Neuronal stem cell (in vitro differentiated cells): ENCODE measurements at regions not wholly inside any gene's neighbourhood (a gene's known extent, or its start where the extent isn't known, plus 50 kb on each side); places are given as distances from the start of the nearest gene placed in this dataset.

Source experiments
- DNase-seq: peaks from one replicate; pipeline ENCODE4 v3.0.0-alpha.2; 2013; ENCODE audit warnings: low spot score
- H2AFZ ChIP-seq: one replicate; pipeline ENCODE4 v1.6.1; 2013; ENCODE audit warnings: mild to moderate bottlenecking, low read length, inconsistent platforms
- H2AK5ac ChIP-seq: 2 replicates; pipeline ENCODE4 v1.6.1; 2013; ENCODE audit warnings: low read depth, mild to moderate bottlenecking, inconsistent platforms, low read length, moderate library complexity, mixed read lengths
- H2BK120ac ChIP-seq: 2 replicates; pipeline ENCODE4 v1.6.1; 2013; ENCODE audit warnings: low read depth, mild to moderate bottlenecking, inconsistent platforms, low read length, moderate library complexity, mixed read lengths
- H2BK12ac ChIP-seq: one replicate; pipeline ENCODE4 v1.6.1; 2013; ENCODE audit warnings: low read length, inconsistent platforms
- H2BK15ac ChIP-seq: 2 replicates; pipeline ENCODE4 v1.6.1; 2013; ENCODE audit warnings: mild to moderate bottlenecking, low read length, inconsistent platforms, mixed read lengths
- H2BK5ac ChIP-seq: one replicate; pipeline ENCODE4 v1.6.1; 2013; ENCODE audit warnings: inconsistent platforms, mild to moderate bottlenecking, low read length, moderate library complexity
- H3K14ac ChIP-seq: one replicate; pipeline ENCODE4 v1.6.1; 2013; ENCODE audit warnings: low read length, inconsistent platforms
- H3K18ac ChIP-seq: 2 replicates; pipeline ENCODE4 v1.6.1; 2013; ENCODE audit warnings: low read length, inconsistent platforms
- H3K23ac ChIP-seq: 2 replicates; pipeline ENCODE4 v1.6.1; 2013; ENCODE audit warnings: low read depth, mild to moderate bottlenecking, mixed read lengths, low read length, inconsistent platforms; ENCODE audit not compliant: poor library complexity
- H3K27ac ChIP-seq: replicated peaks from 3 replicates; pipeline ENCODE4 v1.5.1; 2013; ENCODE audit warnings: low read length, inconsistent platforms
- H3K27me3 ChIP-seq, 3 experiments: 2 replicates each; pipeline ENCODE4 v1.6.1; 2013; ENCODE audit warnings: low read length in 3 of 3, mild to moderate bottlenecking in 2 of 3, inconsistent platforms in 1 of 3, low read depth in 1 of 3, mixed read lengths in 1 of 3, moderate library complexity in 1 of 3; ENCODE audit not compliant: control insufficient read depth in 3 of 3, insufficient read depth in 3 of 3
- H3K36me3 ChIP-seq, 2 donors: replicated peaks in 1 of 2; 2 replicates each; pipeline ENCODE4 v1.6.1; 2013; ENCODE audit warnings: low read length in 2 of 2; ENCODE audit not compliant: control insufficient read depth in 2 of 2, insufficient read depth in 2 of 2
- H3K4ac ChIP-seq: 2 replicates; pipeline ENCODE4 v1.6.1; 2013; ENCODE audit warnings: inconsistent platforms, mild to moderate bottlenecking, low read length, moderate library complexity
- H3K4me1 ChIP-seq, 2 donors: 1 replicate in 1 of 2; 2 replicates in 1 of 2; pipeline ENCODE4 v1.6.1; 2013; ENCODE audit warnings: low read length in 2 of 2, low read depth in 1 of 2; ENCODE audit not compliant: control insufficient read depth in 2 of 2, insufficient read depth in 1 of 2
- H3K4me2 ChIP-seq: one replicate; pipeline ENCODE4 v1.6.1; 2013; ENCODE audit warnings: mild to moderate bottlenecking, low read length, inconsistent platforms; ENCODE audit not compliant: insufficient read depth, poor library complexity, severe bottlenecking
- H3K4me3 ChIP-seq, 2 donors: 2 replicates each; pipeline ENCODE4 v1.5.1; 2013; ENCODE audit warnings: low read length in 2 of 2, mild to moderate bottlenecking in 2 of 2, inconsistent platforms in 1 of 2, moderate library complexity in 1 of 2
- H3K79me1 ChIP-seq: one replicate; pipeline ENCODE4 v1.6.1; 2013; ENCODE audit warnings: low read depth, mild to moderate bottlenecking, inconsistent platforms, low read length, moderate library complexity
- H3K9ac ChIP-seq: one replicate; pipeline ENCODE4 v1.6.1; 2013; ENCODE audit warnings: mild to moderate bottlenecking, low read depth, low read length, inconsistent platforms; ENCODE audit not compliant: poor library complexity
- H3K9me3 ChIP-seq, 2 donors: replicated peaks in 1 of 2; 2 replicates each; pipeline versions ENCODE3 to v1.6.1; 2013; ENCODE audit warnings: low read length in 2 of 2, mild to moderate bottlenecking in 2 of 2, inconsistent platforms in 1 of 2, low read depth in 1 of 2, mixed read lengths in 1 of 2, moderate library complexity in 1 of 2; ENCODE audit not compliant: control insufficient read depth in 2 of 2, insufficient read depth in 1 of 2
- H4K8ac ChIP-seq: one replicate; pipeline ENCODE4 v1.6.1; 2013; ENCODE audit warnings: low read depth, mild to moderate bottlenecking, inconsistent platforms, low read length, moderate library complexity
- H4K91ac ChIP-seq: one replicate; pipeline ENCODE4 v1.6.1; 2013; ENCODE audit warnings: low read length, low read depth, mild to moderate bottlenecking, inconsistent platforms; ENCODE audit not compliant: poor library complexity
- WGBS, 2 donors: extraction: QIAGEN DNeasy Blood & Tissue Kit; methylation state at CpG; one replicate each; pipeline ENCODE4 v1.1.7; 2013; ENCODE audit warnings: missing lambda C conversion rate in 2 of 2, mixed read lengths in 1 of 2; ENCODE audit not compliant: insufficient read length in 2 of 2, insufficient replicate concordance in 1 of 2; ENCODE audit errors: extremely low coverage in 2 of 2; 5-methylcytosine and 5-hydroxymethylcytosine counted together

DNA sequence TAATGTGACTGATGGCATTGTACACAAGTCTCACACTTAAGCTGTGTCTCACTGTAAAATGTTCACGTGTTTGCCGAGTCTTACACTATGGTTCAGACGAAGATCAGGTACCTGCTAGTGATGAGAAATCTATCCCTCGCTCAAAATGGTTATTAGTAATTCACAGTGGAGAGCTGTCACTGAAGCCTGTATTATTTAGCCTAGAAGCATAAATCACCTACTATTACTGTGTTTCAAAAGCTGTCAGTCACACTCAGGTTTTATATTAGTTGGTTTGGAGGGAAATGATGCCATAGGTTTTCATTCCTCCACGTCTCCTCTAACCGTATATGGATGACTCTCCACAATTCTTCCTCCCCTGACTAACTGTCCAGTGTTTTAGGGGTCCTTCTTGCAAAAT, 292.4 kb upstream of the ZEB2 start:
- no peak overlapping the region for H3K9ac ChIP-seq
- no peaks in the 10 kb centered on the region for H3K79me1 ChIP-seq
- no peak overlapping the region for H3K14ac ChIP-seq
- no peak overlapping the region for H2BK12ac ChIP-seq
- no peak overlapping the region for H2BK15ac ChIP-seq
- no peak overlapping the region for H3K4me2 ChIP-seq
- no peak overlapping the region for H2AFZ ChIP-seq
- no peak overlapping the region for H3K23ac ChIP-seq
- H3K4me1 ChIP-seq = peaks cover 0 to 10% of the 10 kb centered on the region in 2 donors
- no peak overlapping the region for H3K4me3 ChIP-seq
- H2BK120ac ChIP-seq = no peak overlapping the region
- no peaks in the 10 kb centered on the region for H3K9me3 ChIP-seq
- H3K36me3 ChIP-seq = no peaks in the 10 kb centered on the region
- H3K18ac ChIP-seq = no peak overlapping the region
- no peak overlapping the region for H2BK5ac ChIP-seq
- H2AK5ac ChIP-seq = no peak overlapping the region
- WGBS, 2 donors = no CpG with 5 or more reads among the region's 6 CpGs
- no peak overlapping the region for H3K27ac ChIP-seq
- no peak overlapping the region for H4K8ac ChIP-seq
- no peak overlapping the region for H4K91ac ChIP-seq
- no peak overlapping the region for H3K4ac ChIP-seq
- H3K27me3 ChIP-seq = no peaks in the 10 kb centered on the region
- DNase-seq = no peak

DNA sequence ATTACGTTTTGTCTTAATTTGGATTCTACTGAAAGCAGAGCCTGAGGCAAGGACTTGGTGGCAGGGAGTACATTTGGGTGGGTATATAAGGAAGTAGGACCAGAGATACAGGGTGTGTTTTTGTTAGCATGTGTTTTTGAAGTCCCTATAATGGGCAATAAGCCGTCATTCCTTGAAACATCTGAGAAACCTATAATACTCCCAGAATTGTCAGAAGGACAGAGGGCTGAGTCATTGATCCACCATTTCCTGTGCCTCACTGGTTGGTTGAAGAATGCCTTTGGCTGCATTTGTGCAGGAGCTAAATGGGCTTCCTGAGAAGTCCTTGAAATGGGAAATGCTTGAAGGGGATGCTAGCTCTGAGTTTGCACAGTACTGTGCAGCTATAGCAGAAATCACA, 281.8 kb upstream of the ZEB2 start:
- Histone ChIP-seq H3K14ac (no peak overlapping the region), H2BK12ac (no peak overlapping the region), H3K27ac (no peak overlapping the region), H3K79me1 (no peaks in the 10 kb centered on the region), H2AK5ac (no peak overlapping the region), H3K18ac (no peak overlapping the region), H3K4me1 (peaks cover 0 to 13% of the 10 kb centered on the region in 2 donors), H3K23ac (no peak overlapping the region), H2BK120ac (no peak overlapping the region), H2AFZ (peak overlapping the region; percentile 49), H3K27me3 (no peaks in the 10 kb centered on the region), H3K4me3 (no peak overlapping the region), H3K9ac (no peak overlapping the region), H2BK15ac (no peak overlapping the region), H2BK5ac (no peak overlapping the region), H3K4ac (no peak overlapping the region), H3K4me2 (no peak overlapping the region), H3K36me3 (no peaks in the 10 kb centered on the region), H4K91ac (no peak overlapping the region), H3K9me3 (no peaks in the 10 kb centered on the region), H4K8ac (no peak overlapping the region)
- WGBS, 2 donors = no CpG with 5 or more reads among the region's 2 CpGs
- DNase-seq = no peak

DNA sequence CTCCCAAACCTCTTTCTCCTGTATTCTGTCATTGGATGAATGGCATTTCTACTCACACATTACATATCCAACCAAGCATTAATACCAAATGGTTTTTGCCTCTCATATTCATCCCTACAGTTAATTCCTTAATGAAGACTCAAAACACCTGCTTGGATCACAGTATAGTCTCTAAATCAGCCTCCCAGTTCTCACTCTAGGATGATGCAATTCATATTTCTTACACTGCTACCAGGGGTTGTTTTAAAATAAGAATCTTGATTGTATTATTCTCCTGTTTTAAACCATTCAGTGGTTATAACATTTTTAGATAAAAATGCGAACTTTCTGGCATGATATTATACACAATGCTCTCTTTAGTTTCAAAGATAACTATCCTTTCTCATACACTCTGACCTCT, 281.4 kb upstream of the ZEB2 start:
- no peak overlapping the region for H2BK120ac ChIP-seq
- no peak overlapping the region for H2BK5ac ChIP-seq
- peak overlapping the region; percentile 49 for H2AFZ ChIP-seq
- H3K36me3 ChIP-seq = no peaks in the 10 kb centered on the region
- no peaks in the 10 kb centered on the region for H3K79me1 ChIP-seq
- H3K4me1 ChIP-seq = peaks cover 2 to 14% of the 10 kb centered on the region in 2 donors
- DNase-seq = no peak
- H3K9me3 ChIP-seq = no peaks in the 10 kb centered on the region
- no peak overlapping the region for H3K9ac ChIP-seq
- H3K4me3 ChIP-seq = no peak overlapping the region
- WGBS, 2 donors = no CpG with 5 or more reads among the region's 1 CpG
- H3K4ac ChIP-seq = no peak overlapping the region
- no peak overlapping the region for H3K23ac ChIP-seq
- no peak overlapping the region for H3K14ac ChIP-seq
- H3K4me2 ChIP-seq = no peak overlapping the region
- no peaks in the 10 kb centered on the region for H3K27me3 ChIP-seq
- no peak overlapping the region for H3K18ac ChIP-seq
- no peak overlapping the region for H2BK15ac ChIP-seq
- H3K27ac ChIP-seq = no peak overlapping the region
- no peak overlapping the region for H4K91ac ChIP-seq
- H4K8ac ChIP-seq = no peak overlapping the region
- no peak overlapping the region for H2BK12ac ChIP-seq
- H2AK5ac ChIP-seq = no peak overlapping the region

DNA sequence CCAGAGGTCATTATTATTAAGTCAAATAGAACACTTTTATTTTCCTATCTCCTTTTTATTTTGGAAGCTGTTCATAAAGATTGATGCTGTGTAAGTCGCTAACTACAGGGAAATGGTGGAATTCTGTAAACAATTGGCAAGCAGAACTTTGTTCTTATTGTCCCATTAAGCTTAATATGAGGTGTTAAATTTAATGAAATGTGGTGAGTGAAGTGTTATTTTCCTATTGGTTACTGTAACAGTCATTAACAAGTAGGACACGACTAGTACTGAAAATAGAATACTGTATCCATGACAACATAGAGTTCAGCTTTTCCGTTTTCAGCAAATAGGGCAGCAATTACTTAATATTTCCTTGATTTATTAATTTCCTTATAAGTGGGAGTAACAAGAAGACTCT, 279.1 kb upstream of the ZEB2 start:
- Histone ChIP-seq H3K79me1 (no peaks in the 10 kb centered on the region), H4K91ac (no peak overlapping the region), H2AK5ac (no peak overlapping the region), H3K9me3 (no peaks in the 10 kb centered on the region), H2AFZ (no peak overlapping the region), H3K27me3 (no peaks in the 10 kb centered on the region), H4K8ac (no peak overlapping the region), H3K9ac (no peak overlapping the region), H2BK120ac (no peak overlapping the region), H2BK12ac (no peak overlapping the region), H3K36me3 (no peaks in the 10 kb centered on the region), H3K27ac (no peak overlapping the region), H3K23ac (no peak overlapping the region), H3K4me1 (peaks cover 3 to 16% of the 10 kb centered on the region in 2 donors), H3K14ac (no peak overlapping the region), H2BK5ac (no peak overlapping the region), H3K4me2 (no peak overlapping the region), H3K4ac (no peak overlapping the region), H3K4me3 (no peak overlapping the region), H2BK15ac (no peak overlapping the region), H3K18ac (no peak overlapping the region)
- no peak for DNase-seq
- WGBS, 2 donors = no CpG with 5 or more reads among the region's 3 CpGs
